Ovary (tissue), 7 donors: ENCODE measurements at regions not wholly inside any gene's neighbourhood (a gene's known extent, or its start where the extent isn't known, plus 50 kb on each side); places are given as distances from the start of the nearest gene placed in this dataset.
"Not testable (repeated sequence)": the region's sequence is repeated elsewhere in the genome, so short reads cannot be mapped to it uniquely, and the experiment has no call there.

ENCODE experiments used
- DNase-seq, 5 donors: peaks; one replicate each; pipeline ENCODE4 v3.0.0-alpha.2; 2019 to 2020
- H3K27ac ChIP-seq, 2 donors: fragments of 200-600 bp; one replicate each; pipeline versions ENCODE4 v1.5.1 to v1.8.0; 2019 to 2022
- H3K27me3 ChIP-seq: fragments of 200-600 bp; one replicate; pipeline ENCODE4 v1.8.0; 2022
- H3K36me3 ChIP-seq: fragments of 200-600 bp; sonication (generic); one replicate; pipeline ENCODE4 v1.5.1; 2019
- H3K4me1 ChIP-seq: one replicate; pipeline ENCODE4 v1.8.1; 2013; ENCODE audit warnings: mild to moderate bottlenecking, moderate library complexity; ENCODE audit not compliant: insufficient read depth
- H3K4me3 ChIP-seq: fragments of 200-600 bp; sonication (generic); one replicate; pipeline ENCODE4 v1.5.1; 2017
- H3K9me3 ChIP-seq, 2 donors: fragments of 200-600 bp in 1 of 2; sonication (generic) in 1 of 2; one replicate each; pipeline versions ENCODE4 v1.5.1 to v1.8.1; 2013 to 2019; ENCODE audit warnings: mild to moderate bottlenecking in 1 of 2, moderate library complexity in 1 of 2
- CTCF ChIP-seq, 3 donors: fragments of 450-650 bp in 2 of 3; fragments of 200-600 bp in 1 of 3; IDR thresholded peaks; one replicate each; pipeline versions ENCODE4 v1.5.1 to v1.8.0; 2016 to 2022; ENCODE audit warnings: antibody characterized with exemption in 3 of 3, mild to moderate bottlenecking in 1 of 3
- EP300 ChIP-seq: sonication (generic); formaldehyde crosslinking; IDR thresholded peaks from one replicate; pipeline ENCODE4 v1.6.1; 2017; ENCODE audit warnings: antibody characterized with exemption
- POLR2A ChIP-seq: fragments of 450-650 bp; IDR thresholded peaks from one replicate; pipeline ENCODE4 v1.6.1; 2017; ENCODE audit warnings: antibody characterized with exemption, mild to moderate bottlenecking, moderate library complexity
- WGBS, 3 donors: extraction: QIAGEN DNeasy Blood & Tissue Kit in 1 of 3; methylation state at CpG; one replicate each; pipeline versions ENCODE4 v1.1.5 to v1.1.7; 2013 to 2017; 5-methylcytosine and 5-hydroxymethylcytosine counted together
- intact Hi-C, 4 donors: fragments of 100-400 bp; cut with DNase I; formaldehyde crosslinking; loops; one replicate each; pipeline versions ENCODE4 v1.11.0 to v1.15.1; 2022 to 2023
- donor health status: DM: no; HTN: no; CAD: no; lungs with moderate emphysema.
- donor health status: DM: no; HTN: no; CAD: no.
- donor health status: Bipolar disorder and iron deficiency.
- donor health status: DM: no; HTN: no; CAD: no.
- donor health status: DM: yes; HTN: yes; CAD: no.

- no peaks in the 10 kb centered on the region for H3K4me1 ChIP-seq
- TF ChIP-seq EP300, result no peak
- no peak for TF ChIP-seq POLR2A
- no peak for TF ChIP-seq CTCF (IDR thresholded peaks at IDR 0.05)
- no peak overlapping the region for H3K4me3 ChIP-seq
- no peaks in the 10 kb centered on the region for H3K27me3 ChIP-seq
- intact Hi-C loops, result no loop called here
- no peak overlapping the region for H3K27ac ChIP-seq
- no peak for DNase-seq
- no peaks in the 10 kb centered on the region for H3K36me3 ChIP-seq
- no peaks in the 10 kb centered on the region for H3K9me3 ChIP-seq
Measured at GRCh38 chr1:102790997-102791396, 317.3 kb downstream of the COL11A1 start.

- H3K9me3 ChIP-seq, H3K27ac ChIP-seq, H3K36me3 ChIP-seq, H3K4me3 ChIP-seq, H3K27me3 ChIP-seq, DNase-seq, H3K4me1 ChIP-seq, intact Hi-C loops: not testable (repeated sequence)
- WGBS, 3 donors, result 82 to 90% (median 84%) methylated on average over 2 of the region's 2 CpGs
Measured at GRCh38 chr1:102789951-102790350, 318.4 kb downstream of the COL11A1 start.

DNA sequence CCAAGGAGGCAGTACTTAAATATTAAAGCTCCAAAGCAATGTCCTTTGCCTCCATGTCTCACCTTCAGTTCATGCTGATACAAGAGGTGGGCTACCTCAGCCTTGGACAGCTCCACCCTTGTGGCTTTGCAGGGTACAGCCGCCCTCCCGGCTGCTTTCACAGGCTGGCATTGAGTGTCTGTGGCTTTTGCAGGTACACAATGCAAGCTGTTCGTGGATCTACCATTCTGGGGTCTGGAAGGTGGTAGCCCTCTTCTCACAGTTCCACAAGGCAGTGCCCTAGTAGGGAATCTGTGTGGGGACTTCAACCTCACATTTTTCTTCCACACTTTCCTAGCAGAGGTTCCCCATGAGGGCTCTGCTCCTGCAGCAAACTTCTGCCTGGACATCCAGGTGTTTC is 324.8 kb downstream of the COL11A1 start:
- Histone ChIP-seq H3K4me3 (no peak overlapping the region), H3K4me1 (no peaks in the 10 kb centered on the region), H3K27ac (no peak overlapping the region), H3K36me3 (no peaks in the 10 kb centered on the region), H3K9me3 (no peaks in the 10 kb centered on the region), H3K27me3 (no peaks in the 10 kb centered on the region)
- no peak for TF ChIP-seq CTCF (IDR thresholded peaks at IDR 0.05)
- no peak for TF ChIP-seq EP300
- no peak for TF ChIP-seq POLR2A
- WGBS, 3 donors, result 53 to 76% (median 56%) methylated on average over 3 of the region's 3 CpGs
- intact Hi-C loops, result no loop called here
- no peak for DNase-seq

GRCh38 chr1:102782144-102782543 is 326.2 kb downstream of the COL11A1 start:
- H3K4me3 ChIP-seq, result no peak overlapping the region
- H3K27ac ChIP-seq, result no peak overlapping the region
- H3K9me3 ChIP-seq, result no peaks in the 10 kb centered on the region
- no peaks in the 10 kb centered on the region for H3K36me3 ChIP-seq
- no peak for DNase-seq
- H3K27me3 ChIP-seq, result no peaks in the 10 kb centered on the region
- TF ChIP-seq EP300 (no peak), CTCF (IDR thresholded peaks at IDR 0.05) (no peak), POLR2A (no peak)
- no peaks in the 10 kb centered on the region for H3K4me1 ChIP-seq
- intact Hi-C loops, result no loop called here

- DNase-seq, result no peak
- H3K4me1 ChIP-seq, result no peaks in the 10 kb centered on the region
- H3K36me3 ChIP-seq, result no peaks in the 10 kb centered on the region
- no peak overlapping the region for H3K4me3 ChIP-seq
- intact Hi-C loops, result no loop called here
- no peaks in the 10 kb centered on the region for H3K27me3 ChIP-seq
- no peak overlapping the region for H3K27ac ChIP-seq
- 73 to 100% (median 94%) methylated on average over 1 of the region's 1 CpG for WGBS, 3 donors
- TF ChIP-seq POLR2A, result no peak
- TF ChIP-seq EP300, result no peak
- TF ChIP-seq CTCF (IDR thresholded peaks at IDR 0.05), result no peak
- no peaks in the 10 kb centered on the region for H3K9me3 ChIP-seq
Measured at GRCh38 chr1:102776071-102776470, 332.3 kb downstream of the COL11A1 start.
